Ovary (tissue), 7 donors: ENCODE measurements at regions not wholly inside any gene's neighbourhood (a gene's known extent, or its start where the extent isn't known, plus 50 kb on each side); places are given as distances from the start of the nearest gene placed in this dataset.

ENCODE experiments used
- DNase-seq, 5 donors: peaks; one replicate each; pipeline ENCODE4 v3.0.0-alpha.2; 2019 to 2020
- H3K27ac ChIP-seq, 2 donors: fragments of 200-600 bp; one replicate each; pipeline versions ENCODE4 v1.5.1 to v1.8.0; 2019 to 2022
- H3K27me3 ChIP-seq: fragments of 200-600 bp; one replicate; pipeline ENCODE4 v1.8.0; 2022
- H3K36me3 ChIP-seq: fragments of 200-600 bp; sonication (generic); one replicate; pipeline ENCODE4 v1.5.1; 2019
- H3K4me1 ChIP-seq: one replicate; pipeline ENCODE4 v1.8.1; 2013; ENCODE audit warnings: mild to moderate bottlenecking, moderate library complexity; ENCODE audit not compliant: insufficient read depth
- H3K4me3 ChIP-seq: fragments of 200-600 bp; sonication (generic); one replicate; pipeline ENCODE4 v1.5.1; 2017
- H3K9me3 ChIP-seq, 2 donors: fragments of 200-600 bp in 1 of 2; sonication (generic) in 1 of 2; one replicate each; pipeline versions ENCODE4 v1.5.1 to v1.8.1; 2013 to 2019; ENCODE audit warnings: mild to moderate bottlenecking in 1 of 2, moderate library complexity in 1 of 2
- CTCF ChIP-seq, 3 donors: fragments of 450-650 bp in 2 of 3; fragments of 200-600 bp in 1 of 3; IDR thresholded peaks; one replicate each; pipeline versions ENCODE4 v1.5.1 to v1.8.0; 2016 to 2022; ENCODE audit warnings: antibody characterized with exemption in 3 of 3, mild to moderate bottlenecking in 1 of 3
- EP300 ChIP-seq: sonication (generic); formaldehyde crosslinking; IDR thresholded peaks from one replicate; pipeline ENCODE4 v1.6.1; 2017; ENCODE audit warnings: antibody characterized with exemption
- POLR2A ChIP-seq: fragments of 450-650 bp; IDR thresholded peaks from one replicate; pipeline ENCODE4 v1.6.1; 2017; ENCODE audit warnings: antibody characterized with exemption, mild to moderate bottlenecking, moderate library complexity
- WGBS, 3 donors: extraction: QIAGEN DNeasy Blood & Tissue Kit in 1 of 3; methylation state at CpG; one replicate each; pipeline versions ENCODE4 v1.1.5 to v1.1.7; 2013 to 2017; 5-methylcytosine and 5-hydroxymethylcytosine counted together
- intact Hi-C, 4 donors: fragments of 100-400 bp; cut with DNase I; formaldehyde crosslinking; loops; one replicate each; pipeline versions ENCODE4 v1.11.0 to v1.15.1; 2022 to 2023
- donor health status: DM: no; HTN: no; CAD: no; lungs with moderate emphysema.
- donor health status: DM: no; HTN: no; CAD: no.
- donor health status: Bipolar disorder and iron deficiency.
- donor health status: DM: no; HTN: no; CAD: no.
- donor health status: DM: yes; HTN: yes; CAD: no.

GRCh38 chr1:234969581-234970400 is 158.8 kb downstream of the TOMM20 start:
- WGBS, 3 donors = 1 to 6% (median 2%) methylated on average over 36 to 37 of the region's 37 CpGs
- Histone ChIP-seq H3K4me1 (peaks cover 15% of the 10 kb centered on the region), H3K4me3 (peak overlapping the region; percentile 24), H3K27ac (peak overlapping the region; percentile 61 to 87), H3K27me3 (no peaks in the 10 kb centered on the region), H3K36me3 (no peaks in the 10 kb centered on the region), H3K9me3 (no peaks in the 10 kb centered on the region)
- DNase-seq = peak; percentile 71 to 85 (median 78)
- intact Hi-C loops = loop anchor here (10.0 kb wide), 6 partner anchors 55 to 475 kb away; no protein-coding TSS in a partner anchor
- TF ChIP-seq EP300 = no peak
- TF ChIP-seq CTCF (IDR thresholded peaks at IDR 0.05) = no peak
- no peak for TF ChIP-seq POLR2A

- Histone ChIP-seq H3K27ac (peak overlapping the region in 1 of 2 donors; percentile 87), H3K4me1 (peaks cover 15% of the 10 kb centered on the region), H3K4me3 (no peak overlapping the region), H3K36me3 (no peaks in the 10 kb centered on the region), H3K9me3 (no peaks in the 10 kb centered on the region), H3K27me3 (no peaks in the 10 kb centered on the region)
- TF ChIP-seq POLR2A (no peak), EP300 (no peak), CTCF (IDR thresholded peaks at IDR 0.05) (no peak)
- intact Hi-C loops = loop anchor here in 1 of 4 donors (10.0 kb wide), 1 partner anchor 364 kb away; no protein-coding TSS in a partner anchor
- WGBS, 3 donors = 49 to 67% (median 50%) methylated on average over 4 of the region's 4 CpGs
- DNase-seq = peak in 1 of 5 donors; percentile 14
These were observed 159.6 kb downstream of the TOMM20 start for GRCh38 chr1:234969011-234969441.

GRCh38 chr1:234968451-234968850 is 160.2 kb downstream of the TOMM20 start:
- intact Hi-C loops = loop anchor here in 1 of 4 donors (10.0 kb wide), 1 partner anchor 364 kb away; no protein-coding TSS in a partner anchor
- no peaks in the 10 kb centered on the region for H3K9me3 ChIP-seq
- H3K27me3 ChIP-seq = no peaks in the 10 kb centered on the region
- no peaks in the 10 kb centered on the region for H3K36me3 ChIP-seq
- DNase-seq = peak in 1 of 5 donors; percentile 31
- 90 to 94% (median 92%) methylated on average over 4 of the region's 4 CpGs for WGBS, 3 donors
- TF ChIP-seq POLR2A = no peak
- no peak for TF ChIP-seq CTCF (IDR thresholded peaks at IDR 0.05)
- no peak for TF ChIP-seq EP300
- peaks cover 15% of the 10 kb centered on the region for H3K4me1 ChIP-seq
- peak overlapping the region in 1 of 2 donors; percentile 87 for H3K27ac ChIP-seq
- no peak overlapping the region for H3K4me3 ChIP-seq

GRCh38 chr1:234967121-234967520 is 161.5 kb downstream of the TOMM20 start:
- no peak for DNase-seq
- no peak overlapping the region for H3K27ac ChIP-seq
- H3K27me3 ChIP-seq = no peaks in the 10 kb centered on the region
- no peak overlapping the region for H3K4me3 ChIP-seq
- WGBS, 3 donors = 93 to 94% (median 93%) methylated on average over 13 of the region's 13 CpGs
- no peaks in the 10 kb centered on the region for H3K9me3 ChIP-seq
- intact Hi-C loops = loop anchor here in 1 of 4 donors (10.0 kb wide), 1 partner anchor 362 kb away; no protein-coding TSS in a partner anchor
- H3K4me1 ChIP-seq = peaks cover 15% of the 10 kb centered on the region
- TF ChIP-seq CTCF (IDR thresholded peaks at IDR 0.05) = no peak
- no peak for TF ChIP-seq POLR2A
- TF ChIP-seq EP300 = no peak
- H3K36me3 ChIP-seq = no peaks in the 10 kb centered on the region
